ENCODE measurements at regions not wholly inside any gene's neighbourhood (a gene's known extent, or its start where the extent isn't known, plus 50 kb on each side); places are given as distances from the start of the nearest gene placed in this dataset.

GRCh38 chr16:77624085-77624484 lies 98.2 kb upstream of the NUDT7 start:
- no peak overlapping the region for H3K27ac Mint-ChIP-seq
- no peaks in the 10 kb centered on the region for H3K27me3 Mint-ChIP-seq
- intact Hi-C loops (cut with micrococcal nuclease) = no loop called here
- no peak for DNase-seq
- no peaks in the 10 kb centered on the region for H3K9me3 Mint-ChIP-seq
- H3K4me1 Mint-ChIP-seq = no peaks in the 10 kb centered on the region
- no peaks in the 10 kb centered on the region for H3K36me3 Mint-ChIP-seq (ENCODE audit: low read depth)
- H3K4me3 Mint-ChIP-seq = no peak overlapping the region

GRCh38 chr16:77636615-77637014 lies 85.7 kb upstream of the NUDT7 start:
- DNase-seq = no peak
- intact Hi-C loops (cut with micrococcal nuclease) = no loop called here
- Mint-ChIP-seq H3K27ac (no peak overlapping the region), H3K4me1 (no peaks in the 10 kb centered on the region), H3K4me3 (no peak overlapping the region), H3K36me3 (ENCODE audit: low read depth) (no peaks in the 10 kb centered on the region), H3K9me3 (no peaks in the 10 kb centered on the region), H3K27me3 (no peaks in the 10 kb centered on the region)

- Mint-ChIP-seq H3K27ac (no peak overlapping the region), H3K4me1 (no peaks in the 10 kb centered on the region), H3K9me3 (no peaks in the 10 kb centered on the region), H3K27me3 (no peaks in the 10 kb centered on the region), H3K4me3 (no peak overlapping the region), H3K36me3 (ENCODE audit: low read depth) (no peaks in the 10 kb centered on the region)
- intact Hi-C loops (cut with micrococcal nuclease) = no loop called here
- no peak for DNase-seq
Measured at GRCh38 chr16:77637940-77638339, 84.4 kb upstream of the NUDT7 start.

GRCh38 chr16:77643176-77643575 lies 79.1 kb upstream of the NUDT7 start:
- Mint-ChIP-seq H3K4me3 (no peak overlapping the region), H3K4me1 (no peaks in the 10 kb centered on the region), H3K9me3 (no peaks in the 10 kb centered on the region), H3K27ac (no peak overlapping the region), H3K27me3 (no peaks in the 10 kb centered on the region), H3K36me3 (ENCODE audit: low read depth) (no peaks in the 10 kb centered on the region)
- no peak for DNase-seq
- intact Hi-C loops (cut with micrococcal nuclease) = no loop called here

GRCh38 chr16:77645764-77646163 lies 76.5 kb upstream of the NUDT7 start:
- DNase-seq = no peak
- Mint-ChIP-seq H3K9me3 (no peaks in the 10 kb centered on the region), H3K36me3 (ENCODE audit: low read depth) (no peaks in the 10 kb centered on the region), H3K4me1 (no peaks in the 10 kb centered on the region), H3K4me3 (no peak overlapping the region), H3K27me3 (no peaks in the 10 kb centered on the region), H3K27ac (no peak overlapping the region)
- intact Hi-C loops (cut with micrococcal nuclease) = no loop called here

- no peaks in the 10 kb centered on the region for H3K36me3 Mint-ChIP-seq (ENCODE audit: low read depth)
- no peaks in the 10 kb centered on the region for H3K27me3 Mint-ChIP-seq
- H3K4me3 Mint-ChIP-seq = no peak overlapping the region
- no peak for DNase-seq
- H3K4me1 Mint-ChIP-seq = no peaks in the 10 kb centered on the region
- H3K9me3 Mint-ChIP-seq = no peaks in the 10 kb centered on the region
- no peak overlapping the region for H3K27ac Mint-ChIP-seq
- intact Hi-C loops (cut with micrococcal nuclease) = no loop called here
Measured at GRCh38 chr16:77647726-77648125, 74.6 kb upstream of the NUDT7 start.

- intact Hi-C loops (cut with micrococcal nuclease) = no loop called here
- no peak for DNase-seq
- H3K4me1 Mint-ChIP-seq = no peaks in the 10 kb centered on the region
- H3K36me3 Mint-ChIP-seq (ENCODE audit: low read depth) = no peaks in the 10 kb centered on the region
- H3K9me3 Mint-ChIP-seq = no peaks in the 10 kb centered on the region
- H3K27ac Mint-ChIP-seq = no peak overlapping the region
- H3K27me3 Mint-ChIP-seq = no peaks in the 10 kb centered on the region
- H3K4me3 Mint-ChIP-seq = no peak overlapping the region
Measured at GRCh38 chr16:77650761-77651160, 71.6 kb upstream of the NUDT7 start.

- H3K4me1 Mint-ChIP-seq = no peaks in the 10 kb centered on the region
- H3K9me3 Mint-ChIP-seq = no peaks in the 10 kb centered on the region
- no peaks in the 10 kb centered on the region for H3K36me3 Mint-ChIP-seq (ENCODE audit: low read depth)
- H3K4me3 Mint-ChIP-seq = no peak overlapping the region
- H3K27me3 Mint-ChIP-seq = no peaks in the 10 kb centered on the region
- no peak for DNase-seq
- intact Hi-C loops (cut with micrococcal nuclease) = no loop called here
- no peak overlapping the region for H3K27ac Mint-ChIP-seq
Measured at GRCh38 chr16:77652399-77652798, 69.9 kb upstream of the NUDT7 start.

GRCh38 chr16:77657016-77657415 lies 65.3 kb upstream of the NUDT7 start:
- Mint-ChIP-seq H3K27ac (no peak overlapping the region), H3K9me3 (no peaks in the 10 kb centered on the region), H3K36me3 (ENCODE audit: low read depth) (no peaks in the 10 kb centered on the region), H3K4me3 (no peak overlapping the region), H3K4me1 (no peaks in the 10 kb centered on the region), H3K27me3 (no peaks in the 10 kb centered on the region)
- no peak for DNase-seq
- intact Hi-C loops (cut with micrococcal nuclease) = no loop called here

- no peaks in the 10 kb centered on the region for H3K9me3 Mint-ChIP-seq
- no peaks in the 10 kb centered on the region for H3K4me1 Mint-ChIP-seq
- intact Hi-C loops (cut with micrococcal nuclease) = no loop called here
- no peaks in the 10 kb centered on the region for H3K36me3 Mint-ChIP-seq (ENCODE audit: low read depth)
- no peaks in the 10 kb centered on the region for H3K27me3 Mint-ChIP-seq
- no peak overlapping the region for H3K27ac Mint-ChIP-seq
- DNase-seq = no peak
- H3K4me3 Mint-ChIP-seq = no peak overlapping the region
Measured at GRCh38 chr16:77660311-77660710, 62.0 kb upstream of the NUDT7 start.

- no peaks in the 10 kb centered on the region for H3K27me3 Mint-ChIP-seq
- intact Hi-C loops (cut with micrococcal nuclease) = no loop called here
- H3K4me1 Mint-ChIP-seq = no peaks in the 10 kb centered on the region
- no peak overlapping the region for H3K4me3 Mint-ChIP-seq
- DNase-seq = no peak
- no peaks in the 10 kb centered on the region for H3K9me3 Mint-ChIP-seq
- no peak overlapping the region for H3K27ac Mint-ChIP-seq
- H3K36me3 Mint-ChIP-seq (ENCODE audit: low read depth) = no peaks in the 10 kb centered on the region
Measured at GRCh38 chr16:77662246-77662645, 60.1 kb upstream of the NUDT7 start.

GRCh38 chr16:77663711-77664110 lies 58.6 kb upstream of the NUDT7 start:
- Mint-ChIP-seq H3K4me1 (no peaks in the 10 kb centered on the region), H3K4me3 (no peak overlapping the region)
- intact Hi-C loops (cut with micrococcal nuclease) = no loop called here

GRCh38 chr16:77666771-77667170 lies 55.5 kb upstream of the NUDT7 start:
- H3K36me3 Mint-ChIP-seq (ENCODE audit: low read depth) = no peaks in the 10 kb centered on the region
- intact Hi-C loops (cut with micrococcal nuclease) = no loop called here

More at GRCh38 chr16:77663711-77664110, 58.6 kb upstream of the NUDT7 start:
- Mint-ChIP-seq H3K27ac (no peak overlapping the region), H3K36me3 (ENCODE audit: low read depth) (no peaks in the 10 kb centered on the region), H3K9me3 (no peaks in the 10 kb centered on the region), H3K27me3 (peaks cover 2% of the 10 kb centered on the region)
- no peak for DNase-seq

GRCh38 chr16:77668201-77668600 lies 54.1 kb upstream of the NUDT7 start:
- H3K27ac Mint-ChIP-seq = no peak overlapping the region
- no peak for DNase-seq

More at GRCh38 chr16:77666771-77667170, 55.5 kb upstream of the NUDT7 start:
- no peak overlapping the region for H3K27ac Mint-ChIP-seq
- no peaks in the 10 kb centered on the region for H3K4me1 Mint-ChIP-seq
- no peak for DNase-seq
- no peak overlapping the region for H3K4me3 Mint-ChIP-seq
- no peaks in the 10 kb centered on the region for H3K9me3 Mint-ChIP-seq
- peaks cover 2% of the 10 kb centered on the region for H3K27me3 Mint-ChIP-seq

GRCh38 chr16:77669057-77669456 lies 53.3 kb upstream of the NUDT7 start:
- Mint-ChIP-seq H3K9me3 (no peaks in the 10 kb centered on the region), H3K4me3 (no peak overlapping the region), H3K27ac (no peak overlapping the region), H3K36me3 (ENCODE audit: low read depth) (no peaks in the 10 kb centered on the region), H3K4me1 (no peaks in the 10 kb centered on the region), H3K27me3 (peaks cover 2% of the 10 kb centered on the region)
- DNase-seq = no peak
- intact Hi-C loops (cut with micrococcal nuclease) = no loop called here

More at GRCh38 chr16:77668201-77668600, 54.1 kb upstream of the NUDT7 start:
- H3K9me3 Mint-ChIP-seq = no peaks in the 10 kb centered on the region
- H3K27me3 Mint-ChIP-seq = peaks cover 2% of the 10 kb centered on the region
- no peak overlapping the region for H3K4me3 Mint-ChIP-seq
- no peaks in the 10 kb centered on the region for H3K36me3 Mint-ChIP-seq (ENCODE audit: low read depth)
- no peaks in the 10 kb centered on the region for H3K4me1 Mint-ChIP-seq
- intact Hi-C loops (cut with micrococcal nuclease) = no loop called here
